PC-3 (cell line): ENCODE measurements at regions not wholly inside any gene's neighbourhood (a gene's known extent, or its start where the extent isn't known, plus 50 kb on each side); places are given as distances from the start of the nearest gene placed in this dataset.
"Not testable (repeated sequence)": the region's sequence is repeated elsewhere in the genome, so short reads cannot be mapped to it uniquely, and the experiment has no call there.

ENCODE experiments used
- ATAC-seq: fragments of 200-7000 bp; cut with Tn5 transposase; 2 replicates; pipeline ENCODE4 v1.9.1; 2020; ENCODE audit warnings: mild to moderate bottlenecking, moderate library complexity
- BruUV-seq: library from RNA; stranded (reverse); fragments of 400-500 nt; replicated peaks from 2 replicates; lab custom pipeline; 2021; lab: Mats Ljungman, UMichigan
- CTCF ChIA-PET: fragments of 300-600 bp; sonication (Branson Sonifier 250); formaldehyde crosslinking; loops from one replicate; lab custom pipeline; 2022; ENCODE audit warnings: antibody characterized with exemption; lab: Charles Lee
- POLR2A ChIA-PET: fragments of 300-600 bp; sonication (Branson Sonifier 250); formaldehyde crosslinking; loops from one replicate; lab custom pipeline; 2022; ENCODE audit warnings: antibody characterized with exemption; ENCODE audit not compliant: unreplicated experiment; lab: Charles Lee
- DNase-seq: peaks from one replicate; pipeline ENCODE4 v3.0.0-alpha.2; 2015
- H2AFZ ChIP-seq: fragments of 300-600 bp; sonication (generic); 2 replicates; pipeline ENCODE4 v1.6.0; 2016; ENCODE audit warnings: antibody characterized with exemption, low read length
- H3F3A ChIP-seq: fragments of 300-600 bp; sonication (generic); one replicate; pipeline ENCODE4 v1.6.0; 2017; ENCODE audit warnings: antibody characterized with exemption, low read length, control low read depth, mild to moderate bottlenecking; ENCODE audit not compliant: unreplicated experiment
- H3K27ac ChIP-seq: fragments of 300-600 bp; sonication (generic); 2 replicates; pipeline ENCODE4 v1.5.1; 2016; ENCODE audit warnings: mild to moderate bottlenecking, low read length
- H3K27me3 ChIP-seq: fragments of 300-600 bp; sonication (generic); 2 replicates; pipeline ENCODE4 v1.6.1; 2016; ENCODE audit warnings: low read length, mixed read lengths
- H3K36me3 ChIP-seq: fragments of 300-600 bp; sonication (generic); 2 replicates; pipeline ENCODE4 v1.6.1; 2016; ENCODE audit warnings: low read depth, mixed run types, low read length, mixed read lengths
- H3K4me1 ChIP-seq: fragments of 300-600 bp; sonication (generic); 2 replicates; pipeline ENCODE4 v1.5.1; 2016; ENCODE audit warnings: low read length; ENCODE audit not compliant: insufficient read depth
- H3K4me2 ChIP-seq: fragments of 300-600 bp; sonication (generic); 2 replicates; pipeline ENCODE4 v1.6.0; 2016; ENCODE audit warnings: low read length
- H3K4me3 ChIP-seq: fragments of 300-600 bp; sonication (generic); 2 replicates; pipeline ENCODE4 v1.5.1; 2016; ENCODE audit warnings: mild to moderate bottlenecking, low read length, mixed read lengths
- H3K79me2 ChIP-seq: fragments of 300-600 bp; sonication (generic); 2 replicates; pipeline ENCODE4 v1.6.1; 2017; ENCODE audit warnings: low read length, mixed read lengths
- H3K9ac ChIP-seq: fragments of 300-600 bp; sonication (generic); 2 replicates; pipeline ENCODE4 v1.6.0; 2016; ENCODE audit warnings: mild to moderate bottlenecking, low read length
- H3K9me2 ChIP-seq: fragments of 300-600 bp; sonication (generic); replicated peaks from 2 replicates; pipeline ENCODE4 v1.6.1; 2016; ENCODE audit warnings: mixed run types, low read length, mixed read lengths
- H3K9me3 ChIP-seq: fragments of 300-600 bp; sonication (generic); 2 replicates; pipeline ENCODE4 v1.6.1; 2016; ENCODE audit warnings: low read length, mixed read lengths
- H4K20me1 ChIP-seq: fragments of 300-600 bp; sonication (generic); 2 replicates; pipeline ENCODE4 v1.6.1; 2016; ENCODE audit warnings: low read length, mixed read lengths
- CTCF ChIP-seq: fragments of 300-600 bp; sonication (generic); conservative IDR thresholded peaks from 2 replicates; pipeline ENCODE4 v1.5.1; 2017; ENCODE audit warnings: antibody characterized with exemption, low read depth, mild to moderate bottlenecking, low read length
- EZH2 ChIP-seq: fragments of 300-600 bp; sonication (generic); IDR thresholded peaks from one replicate; pipeline ENCODE4 v1.6.1; 2017; ENCODE audit warnings: antibody characterized with exemption, mild to moderate bottlenecking, low read length; ENCODE audit not compliant: unreplicated experiment
- EZH2phosphoT487 ChIP-seq: fragments of 300-600 bp; sonication (generic); IDR thresholded peaks from 2 replicates; pipeline ENCODE4 v1.6.1; 2018; ENCODE audit warnings: mild to moderate bottlenecking, antibody characterized with exemption, low read length, borderline replicate concordance
- intact Hi-C: fragments of 100-400 bp; cut with micrococcal nuclease; formaldehyde crosslinking; loops from 2 replicates; pipeline ENCODE4 v1.9.0; 2023

GRCh38 chr3:3429841-3430240 is 250.3 kb upstream of the CRBN start:
- ATAC-seq (no peak), DNase-seq (no peak)
- Histone ChIP-seq H3K9me2 (no peaks in the 10 kb centered on the region), H3K27ac (no peak overlapping the region), H3K4me2 (no peak overlapping the region), H3K79me2 (no peaks in the 10 kb centered on the region), H3K36me3 (no peaks in the 10 kb centered on the region), H3K4me1 (no peaks in the 10 kb centered on the region), H3K4me3 (no peak overlapping the region), H4K20me1 (no peaks in the 10 kb centered on the region), H3K9me3 (0 out of 2 replicates have a peak, but pooled peaks cover 9% of the 10 kb centered on the region), H3F3A (no peaks in the 10 kb centered on the region), H3K27me3 (no peaks in the 10 kb centered on the region), H3K9ac (no peak overlapping the region), H2AFZ (no peak overlapping the region)
- no TSS peak for BruUV-seq
- no peak for TF ChIP-seq CTCF
- CTCF ChIA-PET, result no interaction called here
- intact Hi-C loops, result no loop called here
- POLR2A ChIA-PET, result no interaction called here

DNA sequence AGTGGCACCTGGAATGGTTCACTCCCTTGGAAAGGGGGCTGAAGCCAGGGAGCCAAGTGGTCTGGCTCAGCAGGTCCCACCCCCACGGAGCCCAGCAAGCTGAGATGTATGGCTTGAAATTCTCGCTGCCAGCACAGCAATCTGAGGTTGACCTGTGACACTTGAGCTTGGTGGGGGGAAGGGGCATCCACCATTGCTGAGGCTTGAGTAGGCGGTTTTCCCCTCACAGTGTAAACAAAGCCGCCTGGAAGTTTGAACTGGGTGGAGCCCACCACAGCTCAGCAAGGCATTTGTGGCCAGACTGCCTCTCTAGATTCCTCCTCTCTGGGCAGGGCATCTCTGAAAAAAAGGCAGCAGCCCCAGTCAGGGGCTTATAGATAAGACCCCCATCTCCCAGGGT is 228.2 kb upstream of the CRBN start:
- H3K27me3 ChIP-seq, H4K20me1 ChIP-seq, H3K4me3 ChIP-seq, H3K36me3 ChIP-seq, ATAC-seq, H3F3A ChIP-seq, intact Hi-C loops, H3K9me2 ChIP-seq, H3K4me1 ChIP-seq, H2AFZ ChIP-seq, H3K9ac ChIP-seq, DNase-seq, H3K79me2 ChIP-seq, H3K27ac ChIP-seq, POLR2A ChIA-PET, CTCF ChIA-PET, BruUV-seq, H3K4me2 ChIP-seq: not testable (repeated sequence)
- H3K9me3 ChIP-seq, result peaks cover 13% of the 10 kb centered on the region

DNA sequence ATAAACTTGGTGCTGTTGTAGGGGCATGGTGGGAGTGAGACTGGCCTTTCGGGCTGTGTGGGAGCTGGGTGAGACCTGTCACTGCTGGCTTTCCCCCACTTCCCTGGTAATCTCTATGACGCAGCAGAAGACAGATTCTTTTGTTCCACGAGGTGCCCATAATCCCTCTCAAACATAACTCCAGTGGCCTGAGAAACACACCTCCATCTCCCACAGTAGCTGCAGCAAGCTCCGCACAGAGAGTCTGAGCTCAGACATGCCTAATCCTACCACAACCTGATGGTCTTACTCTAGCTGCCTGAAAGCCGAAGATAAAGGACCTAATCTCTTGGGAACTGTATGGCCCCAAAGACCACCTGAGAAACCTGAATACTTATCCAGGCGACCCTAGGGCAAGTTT is 225.6 kb upstream of the CRBN start:
- ChIA-PET CTCF (no interaction called here), POLR2A (no interaction called here)
- no peaks in the 10 kb centered on the region for H3K36me3 ChIP-seq
- H4K20me1 ChIP-seq, result no peaks in the 10 kb centered on the region
- H3K27me3 ChIP-seq, result no peaks in the 10 kb centered on the region
- H3K4me2 ChIP-seq, result no peak overlapping the region
- H3K79me2 ChIP-seq, result no peaks in the 10 kb centered on the region
- BruUV-seq, result no TSS peak
- H2AFZ ChIP-seq, result no peak overlapping the region
- no peak overlapping the region for H3K4me3 ChIP-seq
- no peak overlapping the region for H3K9ac ChIP-seq
- H3K9me3 ChIP-seq, result peaks cover 23% of the 10 kb centered on the region
- H3K9me2 ChIP-seq, result no peaks in the 10 kb centered on the region
- no peak overlapping the region for H3K27ac ChIP-seq
- H3F3A ChIP-seq, result no peaks in the 10 kb centered on the region
- TF ChIP-seq EZH2, result no peak
- TF ChIP-seq CTCF, result no peak
- TF ChIP-seq EZH2phosphoT487, result no peak
- ATAC-seq, result no peak
- H3K4me1 ChIP-seq, result no peaks in the 10 kb centered on the region
- intact Hi-C loops, result no loop called here
- DNase-seq, result no peak
